HEK293 (cell line): ENCODE measurements at regions not wholly inside any gene's neighbourhood (a gene's known extent, or its start where the extent isn't known, plus 50 kb on each side); places are given as distances from the start of the nearest gene placed in this dataset.

Experiments
- CTCF ChIA-PET: fragments of 350-600 bp; formaldehyde crosslinking; extraction: SDS; loops from one replicate; lab custom pipeline; 2021; ENCODE audit warnings: antibody characterized with exemption; lab: Yijun Ruan, JAX
- POLR2A ChIA-PET: fragments of 300-600 bp; formaldehyde crosslinking; extraction: SDS; loops from one replicate; lab custom pipeline; 2020; ENCODE audit warnings: antibody characterized with exemption, inconsistent platforms; lab: Yijun Ruan, JAX
- H3K27ac ChIP-seq: fragments of 200-500 bp; sonication (Bioruptor generic); 2 replicates; pipeline ENCODE4 v1.5.1; 2014; ENCODE audit warnings: low read depth, low read length, control low read depth, inconsistent platforms; ENCODE audit errors: extremely low read depth
- H3K36me3 ChIP-seq, 2 experiments: fragments of 200-500 bp in 1 of 2; sonication (Bioruptor generic) in 1 of 2; 1 replicate in 1 of 2; 2 replicates in 1 of 2; pipeline ENCODE4 v1.5.1; 2014 to 2017; ENCODE audit warnings: inconsistent platforms in 2 of 2, low read length in 2 of 2; ENCODE audit not compliant: control insufficient read depth in 2 of 2, insufficient read depth in 1 of 2
- H3K4me1 ChIP-seq: fragments of 200-500 bp; sonication (Bioruptor generic); 2 replicates; pipeline ENCODE4 v1.5.1; 2014; ENCODE audit warnings: mild to moderate bottlenecking, low read length, inconsistent platforms; ENCODE audit not compliant: control insufficient read depth, insufficient read depth
- H3K4me3 ChIP-seq: 2 replicates; pipeline ENCODE4 v1.5.1; 2011; ENCODE audit warnings: low read depth, mild to moderate bottlenecking, control low read depth, low read length, moderate library complexity
- H3K9me3 ChIP-seq: fragments of 200-500 bp; sonication (Bioruptor generic); 2 replicates; pipeline ENCODE4 v1.5.1; 2014; ENCODE audit warnings: low read depth, low read length, inconsistent platforms; ENCODE audit not compliant: control insufficient read depth, insufficient read depth
- EGR2 ChIP-seq: fragments of 450-650 bp; formaldehyde crosslinking; IDR thresholded peaks from 2 replicates; pipeline ENCODE4 v1.5.1; 2016; ENCODE audit warnings: low read depth, missing biosample characterization, missing genetic modification characterization
- FEZF1 ChIP-seq: fragments of 450-650 bp; formaldehyde crosslinking; IDR thresholded peaks from 2 replicates; pipeline ENCODE4 v1.5.1; 2016; ENCODE audit warnings: missing biosample characterization, missing genetic modification characterization
- HOXC10 ChIP-seq: sonication (generic); formaldehyde crosslinking; IDR thresholded peaks from 2 replicates; pipeline ENCODE4 v1.8.1; 2023; ENCODE audit warnings: mild to moderate bottlenecking, missing genetic modification reagents
- HOXD13 ChIP-seq: sonication (generic); formaldehyde crosslinking; IDR thresholded peaks from 2 replicates; pipeline ENCODE4 v1.8.0; 2022; ENCODE audit warnings: missing genetic modification reagents, borderline replicate concordance
- KLF7 ChIP-seq: fragments of 450-650 bp; formaldehyde crosslinking; IDR thresholded peaks from 2 replicates; pipeline ENCODE4 v1.5.1; 2016; ENCODE audit warnings: missing biosample characterization, missing genetic modification characterization, borderline replicate concordance
- KLF9 ChIP-seq: fragments of 450-650 bp; formaldehyde crosslinking; IDR thresholded peaks from 2 replicates; pipeline ENCODE4 v1.5.1; 2016; ENCODE audit warnings: missing biosample characterization, missing genetic modification characterization, low read depth
- ZBTB1 ChIP-seq: fragments of 450-650 bp; formaldehyde crosslinking; IDR thresholded peaks from 2 replicates; pipeline ENCODE4 v1.5.1; 2016; ENCODE audit warnings: missing biosample characterization, missing genetic modification characterization
- ZBTB21 ChIP-seq: fragments of 450-650 bp; formaldehyde crosslinking; IDR thresholded peaks from 2 replicates; pipeline ENCODE4 v1.5.1; 2017; ENCODE audit warnings: missing biosample characterization, missing genetic modification characterization
- ZNF138 ChIP-seq: fragments of 450-650 bp; formaldehyde crosslinking; IDR thresholded peaks from 2 replicates; pipeline ENCODE4 v1.5.1; 2016; ENCODE audit warnings: missing biosample characterization, missing genetic modification characterization, borderline replicate concordance
- ZNF366 ChIP-seq: fragments of 450-650 bp; formaldehyde crosslinking; conservative IDR thresholded peaks from 2 replicates; pipeline ENCODE4 v1.5.1; 2016; ENCODE audit warnings: missing biosample characterization, missing genetic modification characterization
- ZNF37A ChIP-seq: fragments of 450-650 bp; IDR thresholded peaks from 2 replicates; pipeline ENCODE4 v1.5.1; 2018; ENCODE audit warnings: missing biosample characterization, missing genetic modification characterization
- ZNF416 ChIP-seq: fragments of 450-650 bp; formaldehyde crosslinking; IDR thresholded peaks from 2 replicates; pipeline ENCODE4 v1.5.1; 2016; ENCODE audit warnings: missing biosample characterization, missing genetic modification characterization
- ZNF433 ChIP-seq: fragments of 450-650 bp; formaldehyde crosslinking; IDR thresholded peaks from 2 replicates; pipeline ENCODE4 v1.5.1; 2016; ENCODE audit warnings: missing biosample characterization, missing genetic modification characterization, low read depth
- ZNF707 ChIP-seq: fragments of 450-650 bp; formaldehyde crosslinking; IDR thresholded peaks from 2 replicates; pipeline ENCODE4 v1.5.1; 2016; ENCODE audit warnings: missing biosample characterization, missing genetic modification characterization
- ZNF776 ChIP-seq: fragments of 450-650 bp; formaldehyde crosslinking; IDR thresholded peaks from 2 replicates; pipeline ENCODE4 v1.5.0; 2017; ENCODE audit warnings: missing biosample characterization, missing genetic modification characterization, borderline replicate concordance
- ZNF777 ChIP-seq: fragments of 450-650 bp; formaldehyde crosslinking; IDR thresholded peaks from 2 replicates; pipeline ENCODE4 v1.5.1; 2017; ENCODE audit warnings: missing biosample characterization, missing genetic modification characterization, borderline replicate concordance
- ZNF785 ChIP-seq: fragments of 450-650 bp; formaldehyde crosslinking; IDR thresholded peaks from 2 replicates; pipeline ENCODE4 v1.5.1; 2016; ENCODE audit warnings: missing biosample characterization, missing genetic modification characterization
- ZNF792 ChIP-seq: fragments of 450-650 bp; formaldehyde crosslinking; IDR thresholded peaks from 2 replicates; pipeline ENCODE4 v1.5.1; 2016; ENCODE audit warnings: missing biosample characterization, missing genetic modification characterization
- ZSCAN23 ChIP-seq: fragments of 450-650 bp; formaldehyde crosslinking; IDR thresholded peaks from 2 replicates; pipeline ENCODE4 v1.5.1; 2016; ENCODE audit warnings: missing biosample characterization, missing genetic modification characterization
- TF ChIP-seq, protein P1 (sequence below): fragments of 450-650 bp; formaldehyde crosslinking; IDR thresholded peaks from 2 replicates; pipeline ENCODE4 v1.5.1; 2016; ENCODE audit warnings: missing biosample characterization, missing genetic modification characterization, borderline replicate concordance
- TF ChIP-seq, protein P2 (sequence below): fragments of 450-650 bp; formaldehyde crosslinking; IDR thresholded peaks from 2 replicates; pipeline ENCODE4 v1.5.1; 2016; ENCODE audit warnings: missing biosample characterization, missing genetic modification characterization
- TF ChIP-seq, protein P3 (sequence below): fragments of 450-650 bp; formaldehyde crosslinking; IDR thresholded peaks from 2 replicates; pipeline ENCODE4 v1.5.1; 2016; ENCODE audit warnings: missing biosample characterization, missing genetic modification characterization
- TF ChIP-seq, protein P4 (sequence below): fragments of 450-650 bp; formaldehyde crosslinking; conservative IDR thresholded peaks from 2 replicates; pipeline ENCODE4 v1.5.1; 2016; ENCODE audit warnings: low read depth, missing biosample characterization, missing genetic modification characterization

DNA sequence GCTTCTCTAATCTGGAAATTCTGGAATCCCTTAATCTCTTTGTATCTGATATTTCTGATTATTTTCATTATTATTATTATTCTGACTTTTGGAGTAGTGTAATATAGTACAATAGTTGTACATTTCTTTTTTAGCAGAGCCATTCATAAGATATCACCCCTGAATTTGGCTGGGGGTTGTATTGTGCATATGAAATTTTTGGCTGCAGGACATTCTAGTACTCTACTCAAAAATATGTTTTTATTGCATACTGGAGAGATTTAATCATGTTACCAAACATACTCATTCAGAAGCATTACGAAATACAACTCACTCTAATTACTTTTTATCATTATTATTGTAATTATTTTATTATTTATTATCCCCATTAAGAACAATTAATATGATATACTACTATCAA lies 589.7 kb upstream of the KCNMB2 start:
- H3K9me3 ChIP-seq = no peaks in the 10 kb centered on the region
- TF ChIP-seq EGR2 (tag by site-specific recombination) (no peak), ZNF37A (tag by site-specific recombination) (no peak), ZSCAN23 (no peak)
- H3K4me1 ChIP-seq = no peaks in the 10 kb centered on the region
- POLR2A ChIA-PET = no interaction called here
- no peak overlapping the region for H3K27ac ChIP-seq
- H3K4me3 ChIP-seq = no peak overlapping the region
- CTCF ChIA-PET = no interaction called here
- no peaks in the 10 kb centered on the region for H3K36me3 ChIP-seq

DNA sequence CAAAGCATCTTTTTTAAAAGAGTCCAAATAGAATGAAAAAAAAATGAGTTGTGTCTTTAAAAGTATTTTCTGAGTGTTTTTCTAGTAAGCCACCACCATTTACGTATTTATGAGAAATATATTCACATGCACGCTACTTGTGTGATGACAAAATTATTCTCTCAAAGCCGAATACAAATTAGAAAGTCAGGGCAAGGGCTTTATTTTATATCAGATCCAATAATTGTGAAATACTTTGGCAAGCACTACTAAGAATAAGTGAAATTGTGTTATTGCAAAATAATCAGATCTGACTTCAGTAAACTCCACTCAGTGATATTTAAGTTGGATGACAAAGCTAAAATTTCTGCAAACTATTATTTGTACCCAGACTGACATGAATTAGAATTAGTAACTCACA lies 589.3 kb upstream of the KCNMB2 start:
- Histone ChIP-seq H3K4me3 (no peak overlapping the region), H3K4me1 (no peaks in the 10 kb centered on the region), H3K36me3 (no peaks in the 10 kb centered on the region), H3K27ac (no peak overlapping the region), H3K9me3 (no peaks in the 10 kb centered on the region)
- CTCF ChIA-PET = no interaction called here
- POLR2A ChIA-PET = no interaction called here
- TF ChIP-seq ZNF433 (no peak), ZNF366 (tag by site-specific recombination) (no peak), HOXD13 (CRISPR knock-in tag) (no peak), ZNF777 (no peak)
- TF ChIP-seq, protein P1, sequence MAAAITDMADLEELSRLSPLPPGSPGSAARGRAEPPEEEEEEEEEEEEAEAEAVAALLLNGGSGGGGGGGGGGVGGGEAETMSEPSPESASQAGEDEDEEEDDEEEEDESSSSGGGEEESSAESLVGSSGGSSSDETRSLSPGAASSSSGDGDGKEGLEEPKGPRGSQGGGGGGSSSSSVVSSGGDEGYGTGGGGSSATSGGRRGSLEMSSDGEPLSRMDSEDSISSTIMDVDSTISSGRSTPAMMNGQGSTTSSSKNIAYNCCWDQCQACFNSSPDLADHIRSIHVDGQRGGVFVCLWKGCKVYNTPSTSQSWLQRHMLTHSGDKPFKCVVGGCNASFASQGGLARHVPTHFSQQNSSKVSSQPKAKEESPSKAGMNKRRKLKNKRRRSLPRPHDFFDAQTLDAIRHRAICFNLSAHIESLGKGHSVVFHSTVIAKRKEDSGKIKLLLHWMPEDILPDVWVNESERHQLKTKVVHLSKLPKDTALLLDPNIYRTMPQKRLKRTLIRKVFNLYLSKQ (tag by site-specific recombination) = no peak
- TF ChIP-seq, all 188 proteins: peak for 0

DNA sequence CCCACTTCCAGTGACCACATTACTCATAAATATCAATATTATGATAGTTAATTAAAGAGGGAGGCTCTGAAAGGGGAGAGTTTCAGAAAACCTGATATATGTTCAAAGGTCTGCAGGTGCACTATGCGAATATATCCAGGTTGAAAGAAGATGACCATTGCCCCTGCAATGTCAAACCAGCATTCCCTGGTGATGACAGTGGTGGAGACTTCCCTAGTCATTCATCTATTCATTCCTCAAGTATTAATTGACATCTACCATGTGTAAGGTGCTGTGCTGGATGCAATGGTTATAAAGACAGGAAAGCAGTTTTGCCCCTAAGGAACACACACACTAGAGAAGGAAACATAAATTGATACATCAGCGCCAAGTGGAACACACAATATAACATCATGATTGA lies 588.3 kb upstream of the KCNMB2 start:
- ChIA-PET CTCF (no interaction called here), POLR2A (no interaction called here)
- no peak overlapping the region for H3K4me3 ChIP-seq
- H3K36me3 ChIP-seq = no peaks in the 10 kb centered on the region
- no peaks in the 10 kb centered on the region for H3K9me3 ChIP-seq
- H3K27ac ChIP-seq = no peak overlapping the region
- no peaks in the 10 kb centered on the region for H3K4me1 ChIP-seq
- TF ChIP-seq, protein P2, sequence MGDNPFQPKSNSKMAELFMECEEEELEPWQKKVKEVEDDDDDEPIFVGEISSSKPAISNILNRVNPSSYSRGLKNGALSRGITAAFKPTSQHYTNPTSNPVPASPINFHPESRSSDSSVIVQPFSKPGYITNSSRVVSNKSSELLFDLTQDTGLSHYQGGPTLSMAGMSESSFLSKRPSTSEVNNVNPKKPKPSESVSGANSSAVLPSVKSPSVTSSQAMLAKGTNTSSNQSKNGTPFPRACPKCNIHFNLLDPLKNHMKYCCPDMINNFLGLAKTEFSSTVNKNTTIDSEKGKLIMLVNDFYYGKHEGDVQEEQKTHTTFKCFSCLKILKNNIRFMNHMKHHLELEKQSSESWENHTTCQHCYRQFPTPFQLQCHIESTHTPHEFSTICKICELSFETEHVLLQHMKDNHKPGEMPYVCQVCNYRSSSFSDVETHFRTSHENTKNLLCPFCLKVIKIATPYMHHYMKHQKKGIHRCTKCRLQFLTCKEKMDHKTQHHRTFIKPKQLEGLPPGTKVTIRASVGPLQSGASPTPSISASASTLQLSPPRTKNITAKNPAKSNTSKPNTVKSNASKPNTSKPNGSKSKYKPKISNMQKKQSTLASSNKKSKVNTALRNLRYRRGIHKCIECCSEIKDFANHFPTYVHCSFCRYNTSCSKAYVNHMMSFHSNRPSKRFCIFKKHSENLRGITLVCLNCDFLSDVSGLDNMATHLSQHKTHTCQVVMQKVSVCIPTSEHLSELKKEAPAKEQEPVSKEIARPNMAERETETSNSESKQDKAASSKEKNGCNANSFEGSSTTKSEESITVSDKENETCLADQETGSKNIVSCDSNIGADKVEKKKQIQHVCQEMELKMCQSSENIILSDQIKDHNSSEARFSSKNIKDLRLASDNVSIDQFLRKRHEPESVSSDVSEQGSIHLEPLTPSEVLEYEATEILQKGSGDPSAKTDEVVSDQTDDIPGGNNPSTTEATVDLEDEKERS (tag by site-specific recombination) = no peak
- TF ChIP-seq ZNF792 (tag by site-specific recombination) (no peak), ZNF707 (tag by site-specific recombination) (no peak), FEZF1 (no peak), HOXC10 (CRISPR knock-in tag) (no peak), ZSCAN23 (no peak), ZBTB1 (tag by site-specific recombination) (no peak), KLF9 (no peak), ZBTB21 (no peak), ZNF776 (no peak), ZNF138 (no peak), ZNF785 (tag by site-specific recombination) (no peak), ZNF416 (tag by site-specific recombination) (no peak), KLF7 (tag by site-specific recombination) (no peak)
- TF ChIP-seq, protein P3, sequence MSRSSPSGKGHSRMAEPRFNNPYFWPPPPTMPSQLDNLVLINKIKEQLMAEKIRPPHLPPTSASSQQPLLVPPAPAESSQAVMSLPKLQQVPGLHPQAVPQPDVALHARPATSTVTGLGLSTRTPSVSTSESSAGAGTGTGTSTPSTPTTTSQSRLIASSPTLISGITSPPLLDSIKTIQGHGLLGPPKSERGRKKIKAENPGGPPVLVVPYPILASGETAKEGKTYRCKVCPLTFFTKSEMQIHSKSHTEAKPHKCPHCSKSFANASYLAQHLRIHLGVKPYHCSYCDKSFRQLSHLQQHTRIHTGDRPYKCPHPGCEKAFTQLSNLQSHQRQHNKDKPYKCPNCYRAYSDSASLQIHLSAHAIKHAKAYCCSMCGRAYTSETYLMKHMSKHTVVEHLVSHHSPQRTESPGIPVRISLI (tag by site-specific recombination) = no peak
- TF ChIP-seq, protein P4, sequence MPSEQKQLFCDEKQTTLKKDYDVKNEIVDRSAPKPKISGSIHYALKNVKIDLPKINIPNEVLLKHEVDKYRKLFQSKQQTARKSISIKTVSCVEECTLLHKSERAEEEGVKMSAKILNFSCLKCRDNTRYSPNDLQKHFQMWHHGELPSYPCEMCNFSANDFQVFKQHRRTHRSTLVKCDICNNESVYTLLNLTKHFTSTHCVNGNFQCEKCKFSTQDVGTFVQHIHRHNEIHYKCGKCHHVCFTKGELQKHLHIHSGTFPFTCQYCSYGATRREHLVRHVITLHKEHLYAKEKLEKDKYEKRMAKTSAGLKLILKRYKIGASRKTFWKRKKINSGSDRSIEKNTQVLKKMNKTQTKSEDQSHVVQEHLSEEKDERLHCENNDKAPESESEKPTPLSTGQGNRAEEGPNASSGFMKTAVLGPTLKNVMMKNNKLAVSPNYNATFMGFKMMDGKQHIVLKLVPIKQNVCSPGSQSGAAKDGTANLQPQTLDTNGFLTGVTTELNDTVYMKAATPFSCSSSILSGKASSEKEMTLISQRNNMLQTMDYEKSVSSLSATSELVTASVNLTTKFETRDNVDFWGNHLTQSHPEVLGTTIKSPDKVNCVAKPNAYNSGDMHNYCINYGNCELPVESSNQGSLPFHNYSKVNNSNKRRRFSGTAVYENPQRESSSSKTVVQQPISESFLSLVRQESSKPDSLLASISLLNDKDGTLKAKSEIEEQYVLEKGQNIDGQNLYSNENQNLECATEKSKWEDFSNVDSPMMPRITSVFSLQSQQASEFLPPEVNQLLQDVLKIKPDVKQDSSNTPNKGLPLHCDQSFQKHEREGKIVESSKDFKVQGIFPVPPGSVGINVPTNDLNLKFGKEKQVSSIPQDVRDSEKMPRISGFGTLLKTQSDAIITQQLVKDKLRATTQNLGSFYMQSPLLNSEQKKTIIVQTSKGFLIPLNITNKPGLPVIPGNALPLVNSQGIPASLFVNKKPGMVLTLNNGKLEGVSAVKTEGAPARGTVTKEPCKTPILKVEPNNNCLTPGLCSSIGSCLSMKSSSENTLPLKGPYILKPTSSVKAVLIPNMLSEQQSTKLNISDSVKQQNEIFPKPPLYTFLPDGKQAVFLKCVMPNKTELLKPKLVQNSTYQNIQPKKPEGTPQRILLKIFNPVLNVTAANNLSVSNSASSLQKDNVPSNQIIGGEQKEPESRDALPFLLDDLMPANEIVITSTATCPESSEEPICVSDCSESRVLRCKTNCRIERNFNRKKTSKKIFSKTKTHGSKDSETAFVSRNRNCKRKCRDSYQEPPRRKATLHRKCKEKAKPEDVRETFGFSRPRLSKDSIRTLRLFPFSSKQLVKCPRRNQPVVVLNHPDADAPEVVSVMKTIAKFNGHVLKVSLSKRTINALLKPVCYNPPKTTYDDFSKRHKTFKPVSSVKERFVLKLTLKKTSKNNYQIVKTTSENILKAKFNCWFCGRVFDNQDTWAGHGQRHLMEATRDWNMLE (tag by site-specific recombination) = no peak
